ENCODE measurements at regions not wholly inside any gene's neighbourhood (a gene's known extent, or its start where the extent isn't known, plus 50 kb on each side); places are given as distances from the start of the nearest gene placed in this dataset.

DNA sequence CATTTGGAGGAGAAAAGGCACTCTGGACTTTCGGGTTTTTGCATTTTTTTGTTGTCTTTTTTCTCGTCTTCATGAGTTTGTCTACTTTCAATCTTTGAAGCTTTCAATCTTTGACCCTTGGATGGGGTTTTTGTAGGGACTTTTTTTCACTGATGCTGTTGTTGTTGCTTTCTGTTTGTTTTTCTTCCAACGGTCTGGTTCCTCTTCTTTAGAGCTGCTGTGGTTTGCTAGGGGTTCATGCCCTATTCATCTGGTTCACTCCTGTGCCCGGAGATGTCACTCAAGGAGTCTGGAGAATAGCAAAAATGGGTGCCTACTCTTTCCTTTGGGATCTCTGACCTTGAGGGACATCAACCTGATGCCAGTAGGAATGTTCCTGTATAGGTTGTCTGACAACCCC, 378.6 kb upstream of the TYRP1 start:
- TF ChIP-seq, protein P1, sequence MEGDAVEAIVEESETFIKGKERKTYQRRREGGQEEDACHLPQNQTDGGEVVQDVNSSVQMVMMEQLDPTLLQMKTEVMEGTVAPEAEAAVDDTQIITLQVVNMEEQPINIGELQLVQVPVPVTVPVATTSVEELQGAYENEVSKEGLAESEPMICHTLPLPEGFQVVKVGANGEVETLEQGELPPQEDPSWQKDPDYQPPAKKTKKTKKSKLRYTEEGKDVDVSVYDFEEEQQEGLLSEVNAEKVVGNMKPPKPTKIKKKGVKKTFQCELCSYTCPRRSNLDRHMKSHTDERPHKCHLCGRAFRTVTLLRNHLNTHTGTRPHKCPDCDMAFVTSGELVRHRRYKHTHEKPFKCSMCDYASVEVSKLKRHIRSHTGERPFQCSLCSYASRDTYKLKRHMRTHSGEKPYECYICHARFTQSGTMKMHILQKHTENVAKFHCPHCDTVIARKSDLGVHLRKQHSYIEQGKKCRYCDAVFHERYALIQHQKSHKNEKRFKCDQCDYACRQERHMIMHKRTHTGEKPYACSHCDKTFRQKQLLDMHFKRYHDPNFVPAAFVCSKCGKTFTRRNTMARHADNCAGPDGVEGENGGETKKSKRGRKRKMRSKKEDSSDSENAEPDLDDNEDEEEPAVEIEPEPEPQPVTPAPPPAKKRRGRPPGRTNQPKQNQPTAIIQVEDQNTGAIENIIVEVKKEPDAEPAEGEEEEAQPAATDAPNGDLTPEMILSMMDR (IDR thresholded peaks at IDR 0.05): no peak
- TF ChIP-seq, protein P2, sequence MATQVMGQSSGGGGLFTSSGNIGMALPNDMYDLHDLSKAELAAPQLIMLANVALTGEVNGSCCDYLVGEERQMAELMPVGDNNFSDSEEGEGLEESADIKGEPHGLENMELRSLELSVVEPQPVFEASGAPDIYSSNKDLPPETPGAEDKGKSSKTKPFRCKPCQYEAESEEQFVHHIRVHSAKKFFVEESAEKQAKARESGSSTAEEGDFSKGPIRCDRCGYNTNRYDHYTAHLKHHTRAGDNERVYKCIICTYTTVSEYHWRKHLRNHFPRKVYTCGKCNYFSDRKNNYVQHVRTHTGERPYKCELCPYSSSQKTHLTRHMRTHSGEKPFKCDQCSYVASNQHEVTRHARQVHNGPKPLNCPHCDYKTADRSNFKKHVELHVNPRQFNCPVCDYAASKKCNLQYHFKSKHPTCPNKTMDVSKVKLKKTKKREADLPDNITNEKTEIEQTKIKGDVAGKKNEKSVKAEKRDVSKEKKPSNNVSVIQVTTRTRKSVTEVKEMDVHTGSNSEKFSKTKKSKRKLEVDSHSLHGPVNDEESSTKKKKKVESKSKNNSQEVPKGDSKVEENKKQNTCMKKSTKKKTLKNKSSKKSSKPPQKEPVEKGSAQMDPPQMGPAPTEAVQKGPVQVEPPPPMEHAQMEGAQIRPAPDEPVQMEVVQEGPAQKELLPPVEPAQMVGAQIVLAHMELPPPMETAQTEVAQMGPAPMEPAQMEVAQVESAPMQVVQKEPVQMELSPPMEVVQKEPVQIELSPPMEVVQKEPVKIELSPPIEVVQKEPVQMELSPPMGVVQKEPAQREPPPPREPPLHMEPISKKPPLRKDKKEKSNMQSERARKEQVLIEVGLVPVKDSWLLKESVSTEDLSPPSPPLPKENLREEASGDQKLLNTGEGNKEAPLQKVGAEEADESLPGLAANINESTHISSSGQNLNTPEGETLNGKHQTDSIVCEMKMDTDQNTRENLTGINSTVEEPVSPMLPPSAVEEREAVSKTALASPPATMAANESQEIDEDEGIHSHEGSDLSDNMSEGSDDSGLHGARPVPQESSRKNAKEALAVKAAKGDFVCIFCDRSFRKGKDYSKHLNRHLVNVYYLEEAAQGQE (IDR thresholded peaks at IDR 0.05; ENCODE audit: insufficient read depth in 1 of 2, low read depth in 2 of 2, low read length in 1 of 2): no peak
- no peak for TF ChIP-seq TCF7L2 (IDR thresholded peaks at IDR 0.05; ENCODE audit: low read depth, low read length)
- TF ChIP-seq SIN3A (IDR thresholded peaks at IDR 0.05; ENCODE audit: borderline replicate concordance, insufficient read depth, low read depth, low read length): no peak
- no peak for TF ChIP-seq POLR2AphosphoS5 (IDR thresholded peaks at IDR 0.05; ENCODE audit: low read depth, low read length)

Data from Panc1 (cell line).